OCI-LY1 (cell line): ENCODE measurements at regions not wholly inside any gene's neighbourhood (a gene's known extent, or its start where the extent isn't known, plus 50 kb on each side); places are given as distances from the start of the nearest gene placed in this dataset.

Experiments
- H2AFZ ChIP-seq: fragments of 200-600 bp; sonication (generic), shearing (Covaris generic); 2 replicates; pipeline ENCODE4 v1.6.0; 2014; ENCODE audit warnings: antibody characterized with exemption, mild to moderate bottlenecking, low read length
- H3F3A ChIP-seq: fragments of 200-600 bp; sonication (generic), shearing (Covaris generic); 2 replicates; pipeline ENCODE4 v1.6.0; 2014; ENCODE audit warnings: mild to moderate bottlenecking, antibody characterized with exemption, low read length, moderate library complexity; ENCODE audit not compliant: insufficient read depth
- H3K27ac ChIP-seq: fragments of 200-600 bp; sonication (generic); 2 replicates; pipeline ENCODE4 v1.5.1; 2014; ENCODE audit warnings: low read length, mixed run types, mild to moderate bottlenecking, low read depth; ENCODE audit not compliant: poor library complexity, severe bottlenecking
- H3K27me3 ChIP-seq: fragments of 200-600 bp; sonication (generic); 2 replicates; pipeline ENCODE4 v1.6.0; 2014; ENCODE audit warnings: antibody characterized with exemption, mild to moderate bottlenecking, low read length, moderate library complexity; ENCODE audit not compliant: insufficient read depth
- H3K36me3 ChIP-seq: fragments of 200-600 bp; sonication (generic); 2 replicates; pipeline ENCODE4 v1.6.1; 2014; ENCODE audit warnings: mild to moderate bottlenecking, antibody characterized with exemption, low read length, moderate library complexity, mixed read lengths; ENCODE audit not compliant: insufficient read depth
- H3K4me1 ChIP-seq: fragments of 200-600 bp; sonication (generic); 2 replicates; pipeline ENCODE4 v1.5.1; 2014; ENCODE audit warnings: mild to moderate bottlenecking, low read length, moderate library complexity; ENCODE audit not compliant: insufficient read depth, severe bottlenecking
- H3K4me2 ChIP-seq: fragments of 200-600 bp; sonication (generic), shearing (Covaris generic); 2 replicates; pipeline ENCODE4 v1.6.1; 2014; ENCODE audit warnings: low read length
- H3K4me3 ChIP-seq: fragments of 200-600 bp; sonication (generic); 2 replicates; pipeline ENCODE4 v1.5.1; 2014; ENCODE audit warnings: low read length, low read depth, mild to moderate bottlenecking, mixed read lengths; ENCODE audit not compliant: poor library complexity, severe bottlenecking
- H3K79me2 ChIP-seq: fragments of 200-600 bp; shearing (Covaris generic); 2 replicates; pipeline ENCODE4 v1.6.1; 2016; ENCODE audit warnings: mixed run types, low read length, mixed read lengths; ENCODE audit not compliant: insufficient read depth
- H3K9ac ChIP-seq: fragments of 200-600 bp; sonication (generic), shearing (Covaris generic); 2 replicates; pipeline ENCODE4 v1.6.1; 2014; ENCODE audit warnings: mild to moderate bottlenecking, low read length, mixed read lengths
- H3K9me2 ChIP-seq: fragments of 200-600 bp; sonication (generic), shearing (Covaris generic); 2 replicates; pipeline ENCODE4 v1.6.1; 2014; ENCODE audit warnings: low read depth, mild to moderate bottlenecking, low read length, mixed read lengths
- H3K9me3 ChIP-seq: fragments of 200-600 bp; shearing (Covaris generic); 2 replicates; pipeline ENCODE4 v1.6.1; 2014; ENCODE audit warnings: low read length, mixed read lengths
- H4K20me1 ChIP-seq: fragments of 200-600 bp; sonication (generic), shearing (Covaris generic); 2 replicates; pipeline ENCODE4 v1.6.0; 2016; ENCODE audit warnings: mild to moderate bottlenecking, low read length; ENCODE audit not compliant: insufficient read depth
- CTCF ChIP-seq: fragments of 200-600 bp; sonication (generic), shearing (Covaris generic); IDR thresholded peaks from 2 replicates; pipeline ENCODE4 v1.5.1; 2017; ENCODE audit warnings: mild to moderate bottlenecking, antibody characterized with exemption, low read length, moderate library complexity, mixed read lengths
- EZH2 ChIP-seq: fragments of 200-600 bp; sonication (generic), shearing (Covaris generic); IDR thresholded peaks from 2 replicates; pipeline ENCODE4 v1.8.0; 2017; ENCODE audit warnings: borderline replicate concordance, mixed run types, mild to moderate bottlenecking, antibody characterized with exemption, low read length, moderate library complexity, mixed read lengths

DNA sequence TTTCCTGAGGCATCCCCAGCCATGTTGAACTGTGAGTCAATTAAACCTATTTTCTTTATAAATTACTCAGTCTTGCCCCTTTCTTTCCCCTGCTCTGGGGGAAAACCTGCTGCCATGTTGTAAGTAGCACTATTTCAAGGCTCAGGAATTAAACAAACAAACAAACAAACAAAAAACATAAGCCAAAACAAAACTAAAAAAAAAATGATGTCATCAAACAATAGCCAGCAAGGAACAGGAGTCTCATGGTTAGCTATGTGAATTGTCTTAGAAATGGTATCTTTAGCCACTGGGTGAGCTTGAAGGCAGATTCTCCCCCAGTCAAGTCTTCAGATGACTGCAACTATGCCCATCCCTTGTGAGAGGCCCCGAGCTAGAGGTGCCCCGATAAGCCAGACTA is 823.4 kb upstream of the ZEB2 start:
- H3K4me1 ChIP-seq = peaks cover 19% of the 10 kb centered on the region

GRCh38 chr2:145341536-145341935 is 821.6 kb upstream of the ZEB2 start:
- Histone ChIP-seq H3F3A (no peaks in the 10 kb centered on the region), H3K9me2 (no peaks in the 10 kb centered on the region), H3K36me3 (no peaks in the 10 kb centered on the region), H3K27me3 (no peaks in the 10 kb centered on the region), H3K4me3 (no peak overlapping the region), H3K79me2 (no peaks in the 10 kb centered on the region), H3K4me1 (peaks cover 14% of the 10 kb centered on the region), H3K9ac (no peak overlapping the region), H3K27ac (no peak overlapping the region), H2AFZ (0 out of 2 replicates have a peak overlapping the region, but pooled peaks have one; percentile 7), H4K20me1 (no peaks in the 10 kb centered on the region), H3K4me2 (no peak overlapping the region), H3K9me3 (0 out of 2 replicates have a peak, but pooled peaks cover 12% of the 10 kb centered on the region)
- TF ChIP-seq EZH2 (no peak), CTCF (no peak)

More for the DNA sequence above, 823.4 kb upstream of the ZEB2 start:
- Histone ChIP-seq H3K36me3 (no peaks in the 10 kb centered on the region), H3K79me2 (no peaks in the 10 kb centered on the region), H3K9ac (no peak overlapping the region), H3K27me3 (no peaks in the 10 kb centered on the region), H3F3A (no peaks in the 10 kb centered on the region), H4K20me1 (no peaks in the 10 kb centered on the region), H3K27ac (no peak overlapping the region), H3K9me3 (0 out of 2 replicates have a peak, but pooled peaks cover 12% of the 10 kb centered on the region), H3K4me2 (no peak overlapping the region), H2AFZ (no peak overlapping the region), H3K9me2 (no peaks in the 10 kb centered on the region), H3K4me3 (no peak overlapping the region)
- TF ChIP-seq CTCF (no peak), EZH2 (no peak)

DNA sequence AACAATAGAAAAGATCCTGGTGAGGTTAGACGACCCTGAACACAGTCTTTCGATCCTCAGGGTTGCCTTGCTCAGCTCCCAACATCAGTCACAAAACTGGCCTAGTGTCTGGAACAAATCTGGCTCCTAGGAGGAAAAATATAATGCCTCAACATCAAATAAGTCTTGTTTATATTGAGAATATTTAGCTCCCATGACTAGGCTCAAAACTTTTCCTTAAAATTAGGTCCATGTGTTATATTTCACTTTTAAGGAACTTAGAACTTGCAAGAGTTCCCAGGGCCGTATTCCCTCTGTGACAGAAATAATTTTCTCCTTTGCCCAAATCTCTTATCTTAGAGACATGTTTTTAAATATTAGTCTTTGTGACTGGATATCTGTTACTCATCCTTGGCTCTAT is 819.7 kb upstream of the ZEB2 start:
- Histone ChIP-seq H3F3A (no peaks in the 10 kb centered on the region), H3K36me3 (no peaks in the 10 kb centered on the region), H3K4me1 (peaks cover 2% of the 10 kb centered on the region), H3K4me3 (no peak overlapping the region), H2AFZ (0 out of 2 replicates have a peak overlapping the region, but pooled peaks have one; percentile 8), H3K9ac (no peak overlapping the region), H3K4me2 (no peak overlapping the region), H3K27ac (no peak overlapping the region), H3K9me3 (0 out of 2 replicates have a peak, but pooled peaks cover 12% of the 10 kb centered on the region), H3K79me2 (no peaks in the 10 kb centered on the region), H4K20me1 (no peaks in the 10 kb centered on the region), H3K9me2 (no peaks in the 10 kb centered on the region), H3K27me3 (no peaks in the 10 kb centered on the region)
- TF ChIP-seq EZH2 = no peak
- no peak for TF ChIP-seq CTCF
